ENCODE measurements at regions not wholly inside any gene's neighbourhood (a gene's known extent, or its start where the extent isn't known, plus 50 kb on each side); places are given as distances from the start of the nearest gene placed in this dataset.
"Not testable (repeated sequence)": the region's sequence is repeated elsewhere in the genome, so short reads cannot be mapped to it uniquely, and the experiment has no call there.

DNA sequence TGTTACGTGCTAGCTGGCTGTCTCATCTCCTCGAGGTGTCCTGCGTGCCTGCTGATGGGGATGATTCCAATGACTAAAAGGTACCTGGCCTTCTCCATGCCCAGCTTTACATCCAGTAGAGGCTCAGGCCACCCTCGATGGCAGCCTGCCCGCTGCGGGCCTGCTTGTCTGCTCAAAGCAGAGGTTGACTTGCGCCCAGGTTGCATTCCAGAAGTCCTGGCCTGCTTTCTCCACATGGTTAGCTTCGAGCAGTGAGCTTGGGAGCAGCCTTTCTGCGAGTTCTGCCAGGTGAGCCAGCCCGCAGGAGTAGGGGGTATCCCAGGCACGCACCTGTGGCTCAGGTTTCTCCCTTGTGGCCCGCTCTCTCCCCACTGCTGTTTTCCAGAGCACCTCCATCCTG is 175.0 kb upstream of the PLGLB2 start:
- DNase-seq (ENCODE audit: low read depth, low spot score); H3K4me3 Mint-ChIP-seq; H3K27ac Mint-ChIP-seq (ENCODE audit: unreplicated experiment); H3K27me3 Mint-ChIP-seq (ENCODE audit: low read depth); H3K9me3 Mint-ChIP-seq; H3K4me1 Mint-ChIP-seq; H3K36me3 Mint-ChIP-seq (ENCODE audit: low read depth): not testable (repeated sequence)

DNA sequence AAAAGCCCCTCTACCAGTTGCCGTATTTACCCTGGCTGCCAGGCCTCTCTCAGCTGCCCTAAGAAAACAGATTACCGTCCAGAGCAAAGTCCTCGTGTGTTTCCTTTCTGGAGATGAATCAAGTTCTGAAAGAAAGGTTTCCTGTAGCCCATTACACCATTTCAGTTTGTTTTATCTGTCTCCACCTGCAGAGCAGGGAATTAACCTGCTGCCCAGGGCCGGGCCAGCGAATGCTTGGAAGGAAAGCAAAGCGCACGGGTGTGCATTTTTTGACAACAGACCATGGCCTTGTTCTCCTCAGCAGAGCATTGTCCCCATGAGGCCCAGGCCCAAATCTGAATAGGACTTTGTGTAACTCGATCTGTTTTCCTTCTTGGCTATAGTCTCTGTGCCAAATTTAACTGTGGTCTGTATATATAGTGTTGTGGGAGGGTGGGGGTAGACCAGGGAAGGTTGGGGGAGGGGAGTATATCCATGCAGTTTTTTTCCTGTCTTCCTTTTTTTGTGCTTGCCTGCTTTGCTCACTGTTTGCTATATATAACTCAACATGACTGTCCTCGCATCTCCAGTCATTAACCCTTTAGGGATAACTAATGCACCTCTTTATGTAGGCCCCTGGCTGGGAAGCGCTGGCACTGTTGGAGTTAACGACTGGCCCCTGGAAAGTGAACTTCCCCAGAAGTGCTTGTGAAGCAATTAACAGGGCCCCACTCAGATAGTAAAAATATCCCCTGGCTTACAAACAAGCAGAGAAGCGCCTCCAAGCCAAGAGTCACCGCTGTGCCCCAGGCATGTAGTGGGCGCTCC is 174.3 kb upstream of the PLGLB2 start:
- DNase-seq (ENCODE audit: low read depth, low spot score); H3K4me3 Mint-ChIP-seq; H3K36me3 Mint-ChIP-seq (ENCODE audit: low read depth); H3K4me1 Mint-ChIP-seq; H3K27me3 Mint-ChIP-seq (ENCODE audit: low read depth); H3K27ac Mint-ChIP-seq (ENCODE audit: unreplicated experiment); H3K9me3 Mint-ChIP-seq: not testable (repeated sequence)

- H3K9me3 Mint-ChIP-seq; DNase-seq (ENCODE audit: low read depth, low spot score): not testable (repeated sequence)
These were observed 173.4 kb upstream of the PLGLB2 start for GRCh38 chr2:87574193-87575119.

DNA sequence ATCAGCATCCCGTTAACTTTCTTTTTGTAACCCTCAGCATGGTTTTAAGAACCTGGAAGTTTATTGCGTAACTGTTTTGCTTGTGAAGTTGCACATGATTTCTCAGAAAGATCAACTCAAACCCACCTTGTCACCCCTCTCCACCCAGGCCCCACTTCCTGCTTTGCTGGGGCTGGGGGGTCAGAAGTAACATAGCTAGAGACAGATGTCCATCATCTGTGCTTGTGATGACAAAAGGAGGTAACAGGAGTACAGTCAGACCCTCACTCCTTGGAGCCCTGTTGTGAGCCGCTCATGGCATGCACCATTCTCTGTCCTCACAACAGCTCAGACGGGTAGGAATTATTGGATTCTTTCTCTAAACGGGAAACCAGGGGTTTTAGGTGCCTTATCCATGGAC is 172.7 kb upstream of the PLGLB2 start:
- not testable (repeated sequence) for H3K27ac Mint-ChIP-seq (ENCODE audit: unreplicated experiment); H3K4me3 Mint-ChIP-seq; H3K27me3 Mint-ChIP-seq (ENCODE audit: low read depth); H3K9me3 Mint-ChIP-seq; H3K36me3 Mint-ChIP-seq (ENCODE audit: low read depth); H3K4me1 Mint-ChIP-seq; DNase-seq (ENCODE audit: low read depth, low spot score)

More at GRCh38 chr2:87574193-87575119, 173.4 kb upstream of the PLGLB2 start:
- H3K27me3 Mint-ChIP-seq (ENCODE audit: low read depth); H3K4me1 Mint-ChIP-seq; H3K4me3 Mint-ChIP-seq; H3K27ac Mint-ChIP-seq (ENCODE audit: unreplicated experiment); H3K36me3 Mint-ChIP-seq (ENCODE audit: low read depth): not testable (repeated sequence)

- H3K9me3 Mint-ChIP-seq; H3K27ac Mint-ChIP-seq (ENCODE audit: unreplicated experiment); DNase-seq (ENCODE audit: low read depth, low spot score); H3K27me3 Mint-ChIP-seq (ENCODE audit: low read depth); H3K4me1 Mint-ChIP-seq; H3K36me3 Mint-ChIP-seq (ENCODE audit: low read depth); H3K4me3 Mint-ChIP-seq: not testable (repeated sequence)
These were observed 170.5 kb upstream of the PLGLB2 start for GRCh38 chr2:87577358-87577757.

GRCh38 chr2:87582152-87582551 is 165.7 kb upstream of the PLGLB2 start:
- H3K9me3 Mint-ChIP-seq; H3K4me3 Mint-ChIP-seq; H3K36me3 Mint-ChIP-seq (ENCODE audit: low read depth); H3K4me1 Mint-ChIP-seq; H3K27me3 Mint-ChIP-seq (ENCODE audit: low read depth); H3K27ac Mint-ChIP-seq (ENCODE audit: unreplicated experiment); DNase-seq (ENCODE audit: low read depth, low spot score): not testable (repeated sequence)

DNA sequence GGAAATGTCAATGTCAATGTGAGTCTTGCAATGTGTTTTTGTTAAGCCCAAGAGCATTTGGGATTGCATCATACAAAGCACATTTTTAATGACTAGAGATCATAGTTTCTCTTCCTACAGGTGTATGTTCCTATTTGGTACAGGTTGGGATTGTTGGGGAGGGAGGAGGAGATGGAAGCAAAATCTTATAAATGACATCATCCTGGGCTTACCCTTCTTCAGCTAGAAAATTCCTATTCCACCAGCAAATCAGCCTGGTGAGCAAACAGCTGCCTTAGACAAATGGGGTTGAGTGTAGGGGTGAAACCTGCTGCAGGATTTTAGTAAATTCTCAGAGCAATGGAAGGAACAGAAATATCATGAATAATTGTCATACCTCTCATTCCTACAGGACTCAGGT is 165.3 kb upstream of the PLGLB2 start:
- not testable (repeated sequence) for H3K4me3 Mint-ChIP-seq; H3K27ac Mint-ChIP-seq (ENCODE audit: unreplicated experiment); DNase-seq (ENCODE audit: low read depth, low spot score); H3K9me3 Mint-ChIP-seq; H3K36me3 Mint-ChIP-seq (ENCODE audit: low read depth); H3K27me3 Mint-ChIP-seq (ENCODE audit: low read depth); H3K4me1 Mint-ChIP-seq

GRCh38 chr2:87583370-87583769 is 164.5 kb upstream of the PLGLB2 start:
- H3K27me3 Mint-ChIP-seq (ENCODE audit: low read depth); H3K4me1 Mint-ChIP-seq; H3K27ac Mint-ChIP-seq (ENCODE audit: unreplicated experiment); H3K4me3 Mint-ChIP-seq; H3K9me3 Mint-ChIP-seq; H3K36me3 Mint-ChIP-seq (ENCODE audit: low read depth); DNase-seq (ENCODE audit: low read depth, low spot score): not testable (repeated sequence)

GRCh38 chr2:87583803-87584202 is 164.1 kb upstream of the PLGLB2 start:
- H3K36me3 Mint-ChIP-seq (ENCODE audit: low read depth); H3K27me3 Mint-ChIP-seq (ENCODE audit: low read depth); H3K9me3 Mint-ChIP-seq; H3K4me3 Mint-ChIP-seq; H3K4me1 Mint-ChIP-seq; H3K27ac Mint-ChIP-seq (ENCODE audit: unreplicated experiment); DNase-seq (ENCODE audit: low read depth, low spot score): not testable (repeated sequence)

DNA sequence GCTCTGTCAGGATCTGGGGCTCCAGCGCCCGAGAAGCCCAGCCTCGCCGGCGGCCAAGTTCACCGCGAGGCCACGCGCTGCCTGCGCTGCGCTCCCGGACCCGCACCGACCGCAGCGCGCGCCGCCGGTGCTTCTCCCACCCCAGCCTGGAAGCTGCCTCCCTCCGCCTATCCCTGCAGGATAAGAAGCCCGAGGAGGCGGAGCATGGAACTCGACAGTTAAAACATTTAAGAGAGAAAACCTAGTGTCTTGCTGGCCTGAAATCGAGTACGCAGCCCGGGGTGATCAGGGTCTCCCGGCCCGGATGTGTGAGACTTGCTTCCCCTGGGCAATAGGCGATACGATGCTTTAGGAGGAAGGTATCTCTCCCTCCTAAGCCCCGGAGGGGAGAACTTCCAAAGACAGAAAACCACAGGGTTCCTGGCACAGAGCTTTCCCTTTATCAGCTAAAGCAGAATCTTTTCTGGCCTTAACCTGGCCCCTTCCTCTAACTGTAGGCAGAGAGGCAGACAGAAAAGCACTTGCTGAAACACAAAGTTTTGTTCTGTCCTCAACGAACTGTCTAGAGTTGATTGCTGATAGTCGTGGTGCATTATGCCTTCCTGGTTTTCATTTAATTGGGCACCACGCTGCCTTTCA is 163.5 kb upstream of the PLGLB2 start:
- H3K36me3 Mint-ChIP-seq (ENCODE audit: low read depth); H3K27ac Mint-ChIP-seq (ENCODE audit: unreplicated experiment); H3K9me3 Mint-ChIP-seq; H3K4me3 Mint-ChIP-seq; H3K27me3 Mint-ChIP-seq (ENCODE audit: low read depth); DNase-seq (ENCODE audit: low read depth, low spot score); H3K4me1 Mint-ChIP-seq: not testable (repeated sequence)

GRCh38 chr2:87587934-87588333 is 160.0 kb upstream of the PLGLB2 start:
- not testable (repeated sequence) for H3K9me3 Mint-ChIP-seq; H3K27ac Mint-ChIP-seq (ENCODE audit: unreplicated experiment); H3K4me1 Mint-ChIP-seq; H3K36me3 Mint-ChIP-seq (ENCODE audit: low read depth); H3K27me3 Mint-ChIP-seq (ENCODE audit: low read depth); H3K4me3 Mint-ChIP-seq; DNase-seq (ENCODE audit: low read depth, low spot score)

GRCh38 chr2:87592974-87593373 is 154.9 kb upstream of the PLGLB2 start:
- not testable (repeated sequence) for H3K4me1 Mint-ChIP-seq; H3K9me3 Mint-ChIP-seq; H3K27ac Mint-ChIP-seq (ENCODE audit: unreplicated experiment); H3K4me3 Mint-ChIP-seq; H3K36me3 Mint-ChIP-seq (ENCODE audit: low read depth); H3K27me3 Mint-ChIP-seq (ENCODE audit: low read depth); DNase-seq (ENCODE audit: low read depth, low spot score)

DNA sequence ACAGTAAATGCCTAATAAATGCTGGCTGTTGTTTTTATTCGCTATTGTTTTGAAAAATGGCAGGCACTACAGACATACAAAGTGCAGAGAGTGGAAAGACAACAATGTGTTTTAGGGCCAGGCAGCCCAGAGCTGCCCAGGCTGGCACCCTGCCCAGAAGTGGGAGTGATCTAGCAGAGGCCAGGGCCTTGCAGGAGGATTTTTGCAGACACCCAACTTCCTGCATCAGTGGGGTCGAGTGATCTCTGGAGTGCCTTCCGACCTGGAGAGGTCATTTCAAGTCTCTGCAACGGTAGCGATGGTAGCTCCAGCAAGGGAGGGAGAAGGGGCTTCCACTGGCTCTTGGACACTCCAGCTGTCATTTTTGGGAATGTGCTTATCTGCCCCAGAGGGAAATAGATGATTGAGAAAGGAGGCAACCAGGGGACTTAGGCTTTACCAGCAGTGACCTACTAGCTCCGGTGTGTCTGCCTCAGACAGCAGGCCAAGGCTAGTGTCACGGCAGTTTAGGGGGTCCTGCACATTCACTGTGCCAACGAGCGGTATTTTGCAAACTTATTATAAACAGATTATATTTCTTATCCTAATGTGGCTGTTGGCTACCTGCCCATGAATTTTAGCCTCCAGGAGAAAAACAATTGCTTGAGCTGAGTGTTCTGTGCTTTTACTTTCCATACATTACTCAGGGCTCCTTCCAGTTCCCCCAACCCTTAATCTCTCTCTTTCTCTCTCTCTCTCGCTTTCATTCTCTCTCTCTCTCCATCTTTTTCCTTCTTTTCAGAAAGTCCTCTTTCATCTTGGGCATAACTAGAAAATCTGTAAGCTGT is 153.9 kb upstream of the PLGLB2 start:
- H3K36me3 Mint-ChIP-seq (ENCODE audit: low read depth); H3K27ac Mint-ChIP-seq (ENCODE audit: unreplicated experiment); H3K4me1 Mint-ChIP-seq; DNase-seq (ENCODE audit: low read depth, low spot score); H3K27me3 Mint-ChIP-seq (ENCODE audit: low read depth); H3K4me3 Mint-ChIP-seq; H3K9me3 Mint-ChIP-seq: not testable (repeated sequence)
